T-helper 17 cell (primary cell): ENCODE measurements at regions not wholly inside any gene's neighbourhood (a gene's known extent, or its start where the extent isn't known, plus 50 kb on each side); places are given as distances from the start of the nearest gene placed in this dataset.
"Not testable (repeated sequence)": the region's sequence is repeated elsewhere in the genome, so short reads cannot be mapped to it uniquely, and the experiment has no call there.

Experiments used
- ATAC-seq: fragments of 150-1000 bp; cut with Tn5 transposase; 2 replicates; pipeline ENCODE4 v1.10.0; 2021; ENCODE audit warnings: mild to moderate bottlenecking, moderate library complexity
- DNase-seq, 3 donors: peaks; one replicate each; pipeline versions ENCODE4 v3.0.0 to v3.0.0-alpha.2; 2020 to 2021
- H3K9me3 ChIP-seq: one replicate; pipeline ENCODE4 v1.7.0; 2013; ENCODE audit warnings: low read length, mild to moderate bottlenecking; ENCODE audit not compliant: control insufficient read depth, poor library complexity, severe bottlenecking
- H3K27ac Mint-ChIP-seq: one replicate; pipeline ENCODE4 v1.8.0; 2022; ENCODE audit warnings: mild to moderate bottlenecking, moderate library complexity, mixed read lengths
- H3K27me3 Mint-ChIP-seq: one replicate; pipeline ENCODE4 v1.8.0; 2022; ENCODE audit warnings: mixed read lengths
- H3K36me3 Mint-ChIP-seq: one replicate; pipeline ENCODE4 v1.8.0; 2022; ENCODE audit warnings: low read depth, mixed read lengths
- H3K4me1 Mint-ChIP-seq: one replicate; pipeline ENCODE4 v1.8.0; 2022; ENCODE audit warnings: mild to moderate bottlenecking, mixed read lengths
- H3K4me3 Mint-ChIP-seq: one replicate; pipeline ENCODE4 v1.8.0; 2022; ENCODE audit warnings: mild to moderate bottlenecking, moderate library complexity, mixed read lengths

DNA sequence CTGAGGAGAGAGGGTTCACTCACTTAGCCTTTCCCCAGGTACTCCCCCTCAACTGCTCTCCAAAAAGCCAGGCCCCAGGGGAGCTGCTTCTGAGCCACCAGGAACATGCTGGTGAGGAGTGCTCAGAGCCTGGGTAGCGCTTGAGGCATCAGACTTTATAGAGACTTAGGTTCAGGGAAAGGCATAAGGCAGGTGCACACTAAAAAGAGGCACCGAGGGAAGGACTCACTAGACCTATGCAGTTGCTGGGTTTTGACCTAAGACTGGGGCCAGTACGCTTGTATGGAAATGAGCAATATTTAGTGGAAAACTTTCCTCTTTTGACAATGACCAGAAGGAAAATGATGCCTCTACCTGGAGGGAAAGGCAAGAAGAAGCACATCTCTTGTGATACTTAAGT, 589.1 kb downstream of the RPIA start:
- H3K4me3 Mint-ChIP-seq, H3K4me1 Mint-ChIP-seq, H3K27me3 Mint-ChIP-seq, H3K9me3 ChIP-seq, ATAC-seq, H3K36me3 Mint-ChIP-seq, H3K27ac Mint-ChIP-seq, DNase-seq: not testable (repeated sequence)

GRCh38 chr2:89286448-89287080, 595.1 kb downstream of the RPIA start:
- not testable (repeated sequence) for H3K9me3 ChIP-seq, H3K27me3 Mint-ChIP-seq, DNase-seq, H3K4me3 Mint-ChIP-seq, H3K36me3 Mint-ChIP-seq, H3K27ac Mint-ChIP-seq, H3K4me1 Mint-ChIP-seq, ATAC-seq

DNA sequence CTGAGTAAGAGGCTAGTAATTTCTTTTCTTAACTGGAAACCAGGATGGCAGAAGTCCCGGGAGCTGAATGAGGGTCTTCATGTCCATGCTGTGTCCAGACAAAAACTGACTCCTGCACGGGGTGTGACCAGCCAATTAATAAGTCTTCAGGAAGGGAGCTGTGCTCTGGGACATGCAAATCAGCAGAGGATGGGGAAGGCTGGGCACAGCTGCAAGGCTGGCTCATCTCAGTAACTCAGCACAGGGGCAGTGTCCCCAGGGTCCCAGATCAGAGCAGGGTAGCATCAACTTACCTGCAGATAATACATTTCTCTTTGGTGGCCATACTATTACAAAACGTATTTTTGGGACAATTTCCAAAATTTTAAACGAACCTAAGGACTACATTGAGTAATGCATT, 595.6 kb downstream of the RPIA start:
- not testable (repeated sequence) for ATAC-seq, H3K4me1 Mint-ChIP-seq, H3K27ac Mint-ChIP-seq, H3K27me3 Mint-ChIP-seq, H3K4me3 Mint-ChIP-seq, H3K9me3 ChIP-seq, H3K36me3 Mint-ChIP-seq, DNase-seq

GRCh38 chr2:89291717-89292298, 600.3 kb downstream of the RPIA start:
- not testable (repeated sequence) for H3K27ac Mint-ChIP-seq, H3K4me3 Mint-ChIP-seq, H3K9me3 ChIP-seq, DNase-seq, H3K4me1 Mint-ChIP-seq, H3K27me3 Mint-ChIP-seq, H3K36me3 Mint-ChIP-seq, ATAC-seq

- H3K36me3 Mint-ChIP-seq, H3K4me3 Mint-ChIP-seq, ATAC-seq, H3K27me3 Mint-ChIP-seq, H3K27ac Mint-ChIP-seq, DNase-seq, H3K9me3 ChIP-seq, H3K4me1 Mint-ChIP-seq: not testable (repeated sequence)
Observed at GRCh38 chr2:89293399-89293798, 601.9 kb downstream of the RPIA start.

DNA sequence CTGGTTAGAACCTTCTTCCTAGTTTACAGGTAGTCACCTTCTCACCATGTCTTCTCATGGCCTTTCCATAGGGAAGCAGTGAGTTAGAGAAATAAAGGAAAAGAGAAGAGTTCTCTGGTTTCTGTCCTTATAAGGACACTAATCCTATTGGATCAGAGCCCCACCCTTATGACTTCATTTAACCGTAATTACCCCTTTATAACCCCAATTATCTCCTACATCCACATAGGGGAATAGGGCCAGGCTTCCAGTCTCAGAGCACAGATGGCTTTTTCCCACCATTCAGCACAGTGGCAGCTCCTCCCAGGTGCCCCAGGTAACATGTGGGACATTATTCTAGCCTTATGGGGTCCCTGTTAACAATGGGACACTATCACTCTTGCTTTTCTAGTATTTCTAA, 602.9 kb downstream of the RPIA start:
- H3K27me3 Mint-ChIP-seq, ATAC-seq, H3K4me3 Mint-ChIP-seq, H3K27ac Mint-ChIP-seq, DNase-seq, H3K4me1 Mint-ChIP-seq, H3K36me3 Mint-ChIP-seq, H3K9me3 ChIP-seq: not testable (repeated sequence)

DNA sequence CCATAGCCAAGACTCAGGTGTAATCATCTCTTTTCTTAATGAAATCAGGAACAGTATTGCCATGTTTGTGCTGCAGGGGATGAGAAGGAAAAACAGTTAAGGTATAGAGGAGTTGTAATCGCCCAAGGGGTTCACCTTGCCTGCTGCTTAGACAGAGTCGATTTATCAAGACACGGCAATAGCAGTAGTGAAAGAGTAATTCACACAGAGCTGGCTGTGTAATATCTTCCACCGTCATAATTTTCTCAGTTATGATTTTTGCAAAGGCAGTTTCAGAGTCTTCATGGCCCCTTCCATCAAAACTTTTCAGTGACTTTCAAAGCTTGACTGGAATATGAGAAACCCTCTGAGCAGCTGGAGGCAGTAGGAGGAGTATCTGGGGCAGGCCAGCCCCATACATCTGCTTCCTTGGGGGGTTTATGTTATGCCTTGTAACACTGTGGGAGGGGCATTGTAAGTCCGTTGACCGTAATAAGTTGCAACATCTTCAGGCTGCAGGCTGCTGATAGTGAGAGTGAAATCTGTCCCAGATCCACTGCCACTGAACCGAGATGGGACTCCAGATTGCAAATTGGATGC, 605.4 kb downstream of the RPIA start:
- not testable (repeated sequence) for H3K4me1 Mint-ChIP-seq, H3K4me3 Mint-ChIP-seq, ATAC-seq, H3K36me3 Mint-ChIP-seq, H3K9me3 ChIP-seq, H3K27me3 Mint-ChIP-seq, H3K27ac Mint-ChIP-seq, DNase-seq

GRCh38 chr2:89299196-89299595, 607.7 kb downstream of the RPIA start:
- not testable (repeated sequence) for H3K27ac Mint-ChIP-seq, H3K4me3 Mint-ChIP-seq, H3K4me1 Mint-ChIP-seq, DNase-seq, H3K27me3 Mint-ChIP-seq, H3K9me3 ChIP-seq, H3K36me3 Mint-ChIP-seq, ATAC-seq

DNA sequence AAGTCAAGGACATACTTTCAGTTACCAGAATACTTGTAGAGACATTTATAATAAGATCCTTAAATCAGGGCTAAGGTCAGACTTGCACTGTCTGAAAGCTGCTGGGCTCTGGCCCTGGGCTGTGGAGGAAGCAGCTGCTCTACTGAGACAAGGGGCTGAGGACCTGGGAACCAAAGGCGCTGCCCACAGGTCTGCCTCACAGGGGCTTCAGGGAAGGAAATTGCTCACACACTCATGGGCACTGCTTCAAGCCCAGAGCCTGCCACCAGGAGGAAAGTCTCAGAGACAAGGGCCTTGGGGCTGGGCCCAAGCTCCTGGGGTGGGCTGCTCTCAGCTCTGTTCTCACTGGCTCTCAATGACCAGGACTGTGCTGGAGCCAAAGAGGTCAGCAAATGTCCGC, 614.1 kb downstream of the RPIA start:
- not testable (repeated sequence) for H3K27me3 Mint-ChIP-seq, ATAC-seq, H3K9me3 ChIP-seq, H3K36me3 Mint-ChIP-seq, H3K27ac Mint-ChIP-seq, DNase-seq, H3K4me3 Mint-ChIP-seq, H3K4me1 Mint-ChIP-seq

DNA sequence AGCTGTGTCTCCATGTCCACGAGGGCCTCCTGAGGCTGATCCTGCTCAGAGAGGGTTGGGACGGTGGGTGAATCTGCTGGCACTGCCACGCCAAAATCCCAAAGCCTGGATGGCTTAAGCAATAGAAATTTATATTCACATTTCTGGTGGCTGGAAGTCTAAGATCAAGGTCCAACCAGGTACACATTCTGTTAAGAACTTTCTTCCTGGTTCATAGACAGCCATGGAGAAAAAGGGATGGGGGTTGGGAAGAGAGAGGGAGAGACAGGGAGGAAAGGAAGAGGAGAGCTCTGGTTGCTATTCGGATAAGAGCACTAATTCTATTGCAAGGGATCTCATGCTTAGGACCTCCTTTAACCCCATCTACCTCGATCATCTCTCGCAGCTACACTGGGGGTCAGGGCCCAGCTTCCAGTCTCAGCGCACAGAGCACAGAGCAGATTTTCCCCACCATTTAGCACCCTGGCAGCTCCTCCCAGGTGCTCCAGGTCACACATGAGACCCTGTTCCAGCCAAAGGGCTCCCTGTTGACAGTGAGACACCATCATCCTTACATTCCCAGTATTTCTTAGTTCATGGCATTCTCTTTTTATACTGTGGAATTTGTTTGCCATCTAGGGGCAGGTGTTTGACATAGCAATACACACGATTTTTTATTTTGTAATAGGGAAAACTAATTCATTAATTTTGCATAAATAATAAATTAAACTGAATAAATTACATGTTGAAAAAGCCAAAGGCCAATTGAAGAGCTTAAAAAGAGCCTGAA, 615.6 kb downstream of the RPIA start:
- H3K27ac Mint-ChIP-seq, H3K27me3 Mint-ChIP-seq, H3K36me3 Mint-ChIP-seq, ATAC-seq, H3K9me3 ChIP-seq, H3K4me3 Mint-ChIP-seq, H3K4me1 Mint-ChIP-seq, DNase-seq: not testable (repeated sequence)

DNA sequence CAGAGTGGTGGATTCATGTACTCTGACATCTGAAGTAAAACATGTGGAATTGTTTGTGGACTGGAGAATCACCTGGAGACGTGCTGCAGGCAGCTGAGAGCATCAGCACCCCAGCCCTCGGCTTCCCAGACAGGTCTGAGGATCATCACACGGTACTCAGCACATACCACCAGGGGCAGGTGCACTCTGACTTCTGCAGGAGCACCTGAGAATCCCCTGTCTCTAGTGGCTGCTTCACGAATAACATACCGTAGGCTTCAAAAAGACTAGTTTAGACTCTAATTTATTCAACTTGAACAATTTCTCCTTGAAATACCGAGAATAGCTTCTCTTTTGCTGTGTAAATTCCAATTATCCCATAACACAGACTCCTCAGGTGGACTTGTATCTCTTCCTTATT, 627.5 kb downstream of the RPIA start:
- not testable (repeated sequence) for DNase-seq, ATAC-seq, H3K4me1 Mint-ChIP-seq, H3K27me3 Mint-ChIP-seq, H3K9me3 ChIP-seq, H3K4me3 Mint-ChIP-seq, H3K27ac Mint-ChIP-seq, H3K36me3 Mint-ChIP-seq

DNA sequence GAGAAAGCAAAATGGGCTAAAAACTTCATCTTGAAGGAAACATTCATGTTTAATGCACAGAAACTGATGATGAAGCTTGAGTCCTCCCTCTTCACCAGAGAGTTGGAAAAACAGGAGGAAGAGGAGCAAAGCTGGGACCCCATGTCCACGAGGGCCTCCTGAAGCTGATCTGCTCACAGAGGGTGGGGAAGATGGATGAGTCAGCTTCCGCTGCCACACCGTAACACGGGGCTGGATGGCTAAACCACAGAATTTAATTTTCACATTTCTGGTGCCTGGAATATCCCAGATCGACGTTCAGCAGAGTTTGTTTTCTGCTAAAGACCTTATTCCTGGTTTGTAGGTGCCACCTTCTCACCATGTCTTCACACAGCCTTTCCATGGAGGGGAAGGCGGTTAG, 634.4 kb downstream of the RPIA start:
- DNase-seq, ATAC-seq, H3K36me3 Mint-ChIP-seq, H3K27ac Mint-ChIP-seq, H3K4me3 Mint-ChIP-seq, H3K27me3 Mint-ChIP-seq, H3K9me3 ChIP-seq, H3K4me1 Mint-ChIP-seq: not testable (repeated sequence)

DNA sequence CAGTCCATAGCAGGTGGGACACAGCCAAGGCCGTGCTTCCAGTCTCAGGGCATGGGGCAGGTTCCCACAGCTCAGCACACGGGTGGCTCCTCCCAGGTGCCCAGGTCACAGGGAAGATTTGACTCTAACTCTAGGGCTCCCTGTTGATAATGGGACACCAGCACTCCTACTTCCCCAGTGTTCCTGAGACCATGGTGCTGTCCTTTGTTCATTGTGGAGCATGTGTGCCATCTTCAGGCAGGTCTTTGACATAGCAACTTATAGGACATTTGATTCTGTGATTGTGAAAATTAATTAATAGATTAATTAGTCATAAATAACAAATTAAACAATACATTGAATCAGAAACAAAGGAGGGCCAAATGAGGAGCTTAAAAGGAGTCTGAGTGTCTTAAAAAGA, 635.0 kb downstream of the RPIA start:
- H3K4me1 Mint-ChIP-seq, DNase-seq, H3K27ac Mint-ChIP-seq, H3K27me3 Mint-ChIP-seq, H3K9me3 ChIP-seq, H3K4me3 Mint-ChIP-seq, ATAC-seq, H3K36me3 Mint-ChIP-seq: not testable (repeated sequence)
